Psoas muscle (tissue), 7 donors: ENCODE measurements at regions not wholly inside any gene's neighbourhood (a gene's known extent, or its start where the extent isn't known, plus 50 kb on each side); places are given as distances from the start of the nearest gene placed in this dataset.

Experiments
- ATAC-seq, 4 donors: fragments of 200-7000 bp; cut with Tn5 transposase; one replicate each; pipeline ENCODE4 v1.9.1; 2020; ENCODE audit warnings: moderate library complexity in 3 of 4, mild to moderate bottlenecking in 2 of 4
- DNase-seq, 2 donors: peaks; one replicate each; pipeline ENCODE4 v3.0.0-alpha.2; 2020
- H3K27ac ChIP-seq: fragments of 200-600 bp; one replicate; pipeline ENCODE4 v1.8.0; 2022
- H3K27me3 ChIP-seq, 3 donors: fragments of 200-600 bp in 1 of 3; one replicate each; pipeline versions ENCODE4 v1.6.1 to v1.8.0; 2013 to 2022; ENCODE audit warnings: low read length in 2 of 3, mild to moderate bottlenecking in 2 of 3, moderate library complexity in 1 of 3; ENCODE audit not compliant: insufficient read depth in 3 of 3
- H3K36me3 ChIP-seq, 2 donors: fragments of 200-600 bp in 1 of 2; one replicate each; pipeline versions ENCODE4 v1.6.1 to v1.8.0; 2013 to 2022; ENCODE audit warnings: low read depth in 1 of 2, mild to moderate bottlenecking in 1 of 2, moderate library complexity in 1 of 2; ENCODE audit not compliant: insufficient read depth in 1 of 2
- H3K4me1 ChIP-seq: fragments of 200-600 bp; one replicate; pipeline ENCODE4 v1.8.0; 2022
- H3K4me3 ChIP-seq: fragments of 200-600 bp; one replicate; pipeline ENCODE4 v1.8.0; 2022; ENCODE audit warnings: mild to moderate bottlenecking
- H3K9me3 ChIP-seq: fragments of 200-600 bp; one replicate; pipeline ENCODE4 v1.8.0; 2022
- CTCF ChIP-seq: fragments of 200-600 bp; IDR thresholded peaks from one replicate; pipeline ENCODE4 v1.8.0; 2022; ENCODE audit warnings: antibody characterized with exemption
- whole genome bisulfite sequencing, 3 donors: extraction: QIAGEN DNeasy Blood & Tissue Kit; methylation state at CpG; one replicate each; pipeline versions ENCODE4 v1.1.6 to v1.1.7; 2013; 5-methylcytosine and 5-hydroxymethylcytosine counted together
- intact Hi-C, 2 donors: fragments of 100-400 bp; cut with DNase I; formaldehyde crosslinking; loops; one replicate each; pipeline versions ENCODE4 v1.11.0 to v1.14.2; 2022
- donor health status: healthy with polysubstance abuse.
- donor health status: DM: no; HTN: no; CAD: no; lungs with moderate emphysema.
- donor health status: Bipolar disorder and iron deficiency.
- donor health status: healthy.
- donor health status: DM: yes; HTN: yes; CAD: no.
- donor health status: DM: no; HTN: no; CAD: no.
- donor health status: DM: yes; HTN: yes; CAD: no.

GRCh38 chr18:75142677-75143076 is 66.3 kb downstream of the PTGR3 start:
- 82 to 88% (median 88%) methylated on average over 10 of the region's 10 CpGs for WGBS, 3 donors
- DNase-seq, result no peak
- intact Hi-C loops, result no loop called here

GRCh38 chr18:75141734-75142133 is 67.2 kb downstream of the PTGR3 start:
- ATAC-seq, result no peak
- Histone ChIP-seq H3K9me3 (no peaks in the 10 kb centered on the region), H3K36me3 (no peaks in the 10 kb centered on the region), H3K4me3 (no peak overlapping the region), H3K4me1 (no peaks in the 10 kb centered on the region), H3K27me3 (no peaks in the 10 kb centered on the region), H3K27ac (no peak overlapping the region)
- DNase-seq, result no peak
- no peak for TF ChIP-seq CTCF
- 94 to 95% (median 94%) methylated on average over 13 of the region's 13 CpGs for WGBS, 3 donors
- intact Hi-C loops, result no loop called here

More at GRCh38 chr18:75142677-75143076, 66.3 kb downstream of the PTGR3 start:
- TF ChIP-seq CTCF, result no peak
- H3K36me3 ChIP-seq, result no peaks in the 10 kb centered on the region
- no peak for ATAC-seq
- H3K27ac ChIP-seq, result no peak overlapping the region
- H3K4me3 ChIP-seq, result no peak overlapping the region
- H3K4me1 ChIP-seq, result no peaks in the 10 kb centered on the region
- no peaks in the 10 kb centered on the region for H3K9me3 ChIP-seq
- no peaks in the 10 kb centered on the region for H3K27me3 ChIP-seq

GRCh38 chr18:75141166-75141565 is 67.8 kb downstream of the PTGR3 start:
- WGBS, 3 donors, result 64 to 76% (median 68%) methylated on average over 5 of the region's 5 CpGs
- DNase-seq (no peak), ATAC-seq (no peak)
- no peaks in the 10 kb centered on the region for H3K27me3 ChIP-seq
- TF ChIP-seq CTCF, result no peak
- no peak overlapping the region for H3K27ac ChIP-seq
- no peaks in the 10 kb centered on the region for H3K36me3 ChIP-seq
- no peaks in the 10 kb centered on the region for H3K9me3 ChIP-seq
- H3K4me3 ChIP-seq, result no peak overlapping the region
- no peaks in the 10 kb centered on the region for H3K4me1 ChIP-seq
- intact Hi-C loops, result no loop called here

GRCh38 chr18:75140296-75140695 is 68.6 kb downstream of the PTGR3 start:
- Histone ChIP-seq H3K4me3 (no peak overlapping the region), H3K4me1 (no peaks in the 10 kb centered on the region), H3K27ac (no peak overlapping the region), H3K9me3 (no peaks in the 10 kb centered on the region), H3K36me3 (no peaks in the 10 kb centered on the region), H3K27me3 (no peaks in the 10 kb centered on the region)
- WGBS, 3 donors, result 66 to 70% (median 69%) methylated on average over 5 of the region's 5 CpGs
- intact Hi-C loops, result no loop called here
- DNase-seq, result no peak
- no peak for ATAC-seq
- TF ChIP-seq CTCF, result no peak

- Histone ChIP-seq H3K4me1 (no peaks in the 10 kb centered on the region), H3K27me3 (no peaks in the 10 kb centered on the region), H3K36me3 (no peaks in the 10 kb centered on the region), H3K9me3 (no peaks in the 10 kb centered on the region), H3K4me3 (no peak overlapping the region), H3K27ac (no peak overlapping the region)
- 86 to 88% (median 87%) methylated on average over 18 of the region's 18 CpGs for WGBS, 3 donors
- TF ChIP-seq CTCF, result no peak
- no peak for DNase-seq
- intact Hi-C loops, result no loop called here
- ATAC-seq, result no peak
Observed at GRCh38 chr18:75139226-75139911, 69.6 kb downstream of the PTGR3 start.
